Cardiac muscle cell (in vitro differentiated cells and primary cell): ENCODE measurements at regions not wholly inside any gene's neighbourhood (a gene's known extent, or its start where the extent isn't known, plus 50 kb on each side); places are given as distances from the start of the nearest gene placed in this dataset.

Experiments used
- DNase-seq, 2 donors: peaks; one replicate each; pipeline versions ENCODE4 v3.0.0 to v3.0.0-alpha.2; 2010 to 2017; ENCODE audit warnings: low read depth in 1 of 2, low spot score in 1 of 2
- H3K27ac ChIP-seq: fragments of 200-600 bp; sonication (generic); 2 replicates; pipeline ENCODE4 v1.5.1; 2016
- H3K27me3 ChIP-seq: fragments of 200-600 bp; sonication (generic); 2 replicates; pipeline ENCODE4 v1.6.0; 2016; ENCODE audit warnings: control low read depth
- H3K36me3 ChIP-seq: fragments of 200-600 bp; sonication (generic); 2 replicates; pipeline ENCODE4 v1.5.1; 2016; ENCODE audit warnings: control low read depth
- H3K4me1 ChIP-seq: fragments of 200-600 bp; sonication (generic); 2 replicates; pipeline ENCODE4 v1.8.1; 2017; ENCODE audit warnings: low read depth, mild to moderate bottlenecking, mixed run types
- H3K4me3 ChIP-seq: fragments of 200-600 bp; sonication (generic); 2 replicates; pipeline ENCODE4 v1.5.1; 2016; ENCODE audit warnings: mild to moderate bottlenecking
- H3K9me3 ChIP-seq: fragments of 200-600 bp; sonication (generic); 2 replicates; pipeline ENCODE4 v1.5.1; 2017; ENCODE audit warnings: low read depth, mild to moderate bottlenecking, control low read depth
- TF ChIP-seq, protein P1 (sequence below): IDR thresholded peaks from 2 replicates; pipeline ENCODE4 v1.5.1; 2012; ENCODE audit warnings: low read depth, mild to moderate bottlenecking, low read length

DNA sequence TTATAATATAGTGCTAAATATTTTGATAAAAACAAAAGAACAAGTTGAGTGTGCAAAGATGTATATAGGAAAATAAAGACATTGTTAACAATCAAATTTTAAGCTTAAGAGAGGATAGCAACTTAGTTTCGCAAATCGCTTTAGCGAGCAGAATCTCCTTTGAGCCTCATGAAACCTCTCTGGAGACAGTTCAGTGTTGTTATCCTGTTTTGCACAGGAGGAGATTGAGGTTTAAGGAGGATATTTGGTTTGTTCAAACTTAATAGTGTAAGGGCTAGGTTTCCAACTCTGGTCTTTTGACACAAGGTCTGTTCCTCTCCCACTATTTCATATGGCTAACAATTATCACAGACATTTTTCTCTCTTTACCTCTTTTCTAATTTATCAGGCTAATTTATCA, 1848.5 kb upstream of the TENM3 start:
- H3K4me1 ChIP-seq: no peaks in the 10 kb centered on the region
- H3K36me3 ChIP-seq: no peaks in the 10 kb centered on the region
- H3K27ac ChIP-seq: no peak overlapping the region
- DNase-seq: no peak
- no peaks in the 10 kb centered on the region for H3K9me3 ChIP-seq
- H3K4me3 ChIP-seq: no peak overlapping the region
- no peaks in the 10 kb centered on the region for H3K27me3 ChIP-seq
- TF ChIP-seq, protein P1, sequence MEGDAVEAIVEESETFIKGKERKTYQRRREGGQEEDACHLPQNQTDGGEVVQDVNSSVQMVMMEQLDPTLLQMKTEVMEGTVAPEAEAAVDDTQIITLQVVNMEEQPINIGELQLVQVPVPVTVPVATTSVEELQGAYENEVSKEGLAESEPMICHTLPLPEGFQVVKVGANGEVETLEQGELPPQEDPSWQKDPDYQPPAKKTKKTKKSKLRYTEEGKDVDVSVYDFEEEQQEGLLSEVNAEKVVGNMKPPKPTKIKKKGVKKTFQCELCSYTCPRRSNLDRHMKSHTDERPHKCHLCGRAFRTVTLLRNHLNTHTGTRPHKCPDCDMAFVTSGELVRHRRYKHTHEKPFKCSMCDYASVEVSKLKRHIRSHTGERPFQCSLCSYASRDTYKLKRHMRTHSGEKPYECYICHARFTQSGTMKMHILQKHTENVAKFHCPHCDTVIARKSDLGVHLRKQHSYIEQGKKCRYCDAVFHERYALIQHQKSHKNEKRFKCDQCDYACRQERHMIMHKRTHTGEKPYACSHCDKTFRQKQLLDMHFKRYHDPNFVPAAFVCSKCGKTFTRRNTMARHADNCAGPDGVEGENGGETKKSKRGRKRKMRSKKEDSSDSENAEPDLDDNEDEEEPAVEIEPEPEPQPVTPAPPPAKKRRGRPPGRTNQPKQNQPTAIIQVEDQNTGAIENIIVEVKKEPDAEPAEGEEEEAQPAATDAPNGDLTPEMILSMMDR: no peak

DNA sequence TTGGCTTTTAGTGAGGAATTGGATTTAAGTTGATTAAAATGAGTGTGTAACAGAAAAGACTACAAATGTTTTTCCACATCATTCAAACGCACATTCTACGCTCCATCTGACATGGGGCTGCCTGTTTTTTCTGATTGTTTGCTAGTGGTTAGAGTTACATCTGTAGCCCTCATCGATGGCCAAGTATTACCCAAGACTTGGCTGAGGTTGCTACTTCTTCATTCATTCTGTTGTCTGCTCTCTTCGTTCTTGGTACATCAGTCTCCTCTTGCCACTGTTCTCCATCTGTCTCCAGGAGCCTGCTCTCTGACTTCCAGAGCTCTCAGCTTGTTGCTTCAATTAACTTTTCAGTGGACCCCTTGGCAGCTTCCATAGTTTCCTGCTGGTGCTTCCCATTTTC, 1844.6 kb upstream of the TENM3 start:
- TF ChIP-seq, protein P1: no peak
- Histone ChIP-seq H3K27ac (no peak overlapping the region), H3K9me3 (no peaks in the 10 kb centered on the region), H3K27me3 (no peaks in the 10 kb centered on the region), H3K36me3 (no peaks in the 10 kb centered on the region), H3K4me1 (no peaks in the 10 kb centered on the region), H3K4me3 (no peak overlapping the region)
- no peak for DNase-seq

DNA sequence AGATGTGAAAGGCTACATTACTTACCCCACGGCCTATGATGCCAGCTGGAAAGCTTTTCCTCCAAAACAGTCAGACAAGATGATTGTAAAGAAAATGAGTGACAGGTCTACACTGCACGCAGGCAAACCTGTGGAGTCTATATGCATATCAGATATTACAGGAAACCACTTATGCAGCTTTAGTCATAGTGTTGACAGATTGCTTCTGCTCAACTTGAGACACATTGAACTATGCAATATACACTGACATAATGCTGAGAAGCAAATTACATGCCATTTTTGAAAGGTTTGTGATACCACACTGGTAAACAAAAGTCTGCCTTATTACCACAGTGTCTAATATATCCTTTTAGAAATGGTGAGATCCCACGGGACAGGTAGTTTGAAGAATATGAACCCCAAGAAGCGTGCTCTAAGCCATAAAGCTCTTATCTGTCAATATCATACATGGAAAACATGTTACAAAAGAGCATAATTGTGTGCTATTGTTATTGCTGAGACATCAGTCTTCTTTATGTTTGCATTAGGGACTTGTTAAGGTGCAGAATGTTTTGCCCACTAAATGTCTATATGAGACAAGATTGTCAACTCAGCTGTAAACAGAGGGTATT, 1835.8 kb upstream of the TENM3 start:
- Histone ChIP-seq H3K27ac (no peak overlapping the region), H3K4me1 (no peaks in the 10 kb centered on the region), H3K36me3 (no peaks in the 10 kb centered on the region), H3K9me3 (no peaks in the 10 kb centered on the region), H3K27me3 (no peaks in the 10 kb centered on the region), H3K4me3 (no peak overlapping the region)
- TF ChIP-seq, protein P1: no peak
- no peak for DNase-seq

DNA sequence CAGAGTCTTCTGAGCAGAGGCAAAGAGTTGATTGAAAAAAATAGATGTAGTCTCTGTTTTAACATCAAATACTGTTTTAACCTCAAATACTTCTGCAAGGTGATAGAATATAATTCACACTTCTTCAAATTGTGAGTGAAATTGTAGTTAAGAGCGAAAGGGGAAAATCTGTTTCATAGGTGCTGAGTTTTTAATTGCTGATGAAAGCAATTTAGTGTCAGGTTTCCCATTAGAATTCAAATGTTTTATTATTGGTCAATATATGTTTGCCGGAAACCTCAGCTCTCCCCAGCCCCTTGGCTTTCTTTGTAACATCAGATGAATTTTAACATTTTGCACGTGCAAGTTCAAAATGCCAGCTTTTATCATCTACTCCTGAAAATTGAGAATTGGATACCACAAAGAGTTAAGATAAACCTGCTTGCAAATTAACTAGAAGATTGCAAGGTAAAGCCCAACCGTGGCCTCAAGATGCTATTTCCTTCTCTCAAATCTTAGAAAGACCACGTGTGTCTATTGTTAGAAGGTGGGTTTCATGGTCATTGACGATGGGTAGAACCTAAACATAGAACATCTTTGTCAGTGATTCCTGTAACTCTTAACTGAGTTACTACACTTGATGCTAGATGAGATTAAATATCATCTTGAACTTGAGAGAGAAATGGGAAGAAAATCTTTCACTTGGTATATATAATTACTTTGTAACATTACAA, 1824.2 kb upstream of the TENM3 start:
- Histone ChIP-seq H3K36me3 (no peaks in the 10 kb centered on the region), H3K9me3 (no peaks in the 10 kb centered on the region), H3K4me1 (no peaks in the 10 kb centered on the region), H3K27ac (no peak overlapping the region), H3K27me3 (no peaks in the 10 kb centered on the region), H3K4me3 (no peak overlapping the region)
- TF ChIP-seq, protein P1: no peak
- DNase-seq: no peak

DNA sequence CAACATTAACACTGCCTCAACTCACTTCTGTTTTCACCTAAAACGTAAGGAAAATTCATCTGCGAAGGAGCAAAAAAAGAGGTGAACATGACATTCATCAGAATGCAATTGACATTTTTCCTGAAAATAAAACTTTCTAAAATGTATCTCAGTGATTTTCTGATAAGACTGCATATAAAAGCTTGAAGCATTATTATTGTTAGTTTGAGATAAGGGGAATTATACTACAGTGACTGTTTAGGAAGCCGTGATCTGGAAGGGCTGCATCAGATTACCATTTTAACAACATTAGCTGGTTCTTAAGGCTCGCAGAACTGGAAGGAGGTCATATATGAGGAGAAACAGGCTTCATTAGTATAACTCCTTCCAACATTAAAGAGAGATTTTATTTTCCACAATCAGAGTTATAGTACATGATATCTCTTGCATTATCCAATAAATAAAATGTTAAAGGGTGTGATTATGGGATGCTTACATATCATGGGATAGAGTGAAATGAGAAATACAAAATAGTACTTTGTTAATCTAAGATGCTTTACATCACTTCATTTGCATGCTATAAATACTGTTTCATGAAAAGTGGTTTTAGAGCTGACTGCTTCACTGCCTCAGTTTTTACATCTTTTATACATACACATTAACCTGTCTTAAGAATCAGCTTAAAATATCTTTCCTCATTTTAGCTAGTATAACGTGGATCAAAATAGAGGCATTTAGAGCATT, 1820.1 kb upstream of the TENM3 start:
- Histone ChIP-seq H3K4me3 (no peak overlapping the region), H3K27ac (no peak overlapping the region), H3K36me3 (no peaks in the 10 kb centered on the region), H3K9me3 (no peaks in the 10 kb centered on the region), H3K4me1 (no peaks in the 10 kb centered on the region), H3K27me3 (no peaks in the 10 kb centered on the region)
- TF ChIP-seq, protein P1: no peak
- DNase-seq: no peak
